Muscle layer of colon (tissue), 2 donors: ENCODE measurements at regions not wholly inside any gene's neighbourhood (a gene's known extent, or its start where the extent isn't known, plus 50 kb on each side); places are given as distances from the start of the nearest gene placed in this dataset.

ENCODE experiments used
- H3K27ac ChIP-seq: one replicate; pipeline ENCODE4 v1.7.0; 2013; ENCODE audit warnings: low read depth, mild to moderate bottlenecking, low read length, moderate library complexity
- H3K27me3 ChIP-seq, 2 donors: one replicate each; pipeline ENCODE4 v1.7.0; 2013; ENCODE audit warnings: low read length in 2 of 2, mild to moderate bottlenecking in 2 of 2; ENCODE audit not compliant: insufficient read depth in 2 of 2, control insufficient read depth in 1 of 2
- H3K36me3 ChIP-seq: one replicate; pipeline ENCODE4 v1.7.0; 2013; ENCODE audit warnings: mild to moderate bottlenecking, low read length; ENCODE audit not compliant: insufficient read depth
- H3K4me1 ChIP-seq: one replicate; pipeline ENCODE4 v1.7.0; 2013; ENCODE audit warnings: mild to moderate bottlenecking, low read length; ENCODE audit not compliant: insufficient read depth
- H3K4me3 ChIP-seq, 2 donors: one replicate each; pipeline ENCODE4 v1.7.0; 2013; ENCODE audit warnings: low read length in 2 of 2, low read depth in 1 of 2, mild to moderate bottlenecking in 1 of 2, moderate library complexity in 1 of 2
- H3K9ac ChIP-seq: one replicate; pipeline ENCODE4 v1.7.0; 2013; ENCODE audit warnings: low read length
- H3K9me3 ChIP-seq: one replicate; pipeline ENCODE4 v1.7.0; 2013; ENCODE audit warnings: mild to moderate bottlenecking, low read length
- donor health status: abdominal sarcoma.
- donor health status: Adenocarcinoma of cecum.

DNA sequence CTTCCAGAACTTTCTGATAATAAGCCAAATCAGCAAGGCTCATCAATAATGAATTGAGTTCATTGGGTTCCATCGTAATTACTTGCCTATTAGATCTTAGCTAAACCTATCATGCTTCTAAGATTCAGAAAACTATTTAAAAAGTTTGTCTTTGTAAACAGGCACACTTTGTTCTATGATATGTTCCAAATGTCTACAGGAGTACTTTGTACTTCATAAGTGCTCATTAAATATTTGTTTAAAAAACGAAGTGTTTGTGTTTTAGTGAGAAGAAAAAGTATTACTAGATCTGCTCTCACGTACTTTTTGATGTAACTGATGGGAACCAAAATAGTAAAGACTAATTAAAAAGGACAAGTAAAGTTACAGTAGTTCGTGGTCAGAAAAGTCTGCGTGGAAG is 172.8 kb upstream of the FLRT2 start:
- H3K27ac ChIP-seq: no peak overlapping the region
- no peaks in the 10 kb centered on the region for H3K9me3 ChIP-seq
- H3K36me3 ChIP-seq: no peaks in the 10 kb centered on the region
- H3K4me1 ChIP-seq: no peaks in the 10 kb centered on the region
- H3K9ac ChIP-seq: no peak overlapping the region
- no peak overlapping the region for H3K4me3 ChIP-seq
- no peaks in the 10 kb centered on the region for H3K27me3 ChIP-seq

DNA sequence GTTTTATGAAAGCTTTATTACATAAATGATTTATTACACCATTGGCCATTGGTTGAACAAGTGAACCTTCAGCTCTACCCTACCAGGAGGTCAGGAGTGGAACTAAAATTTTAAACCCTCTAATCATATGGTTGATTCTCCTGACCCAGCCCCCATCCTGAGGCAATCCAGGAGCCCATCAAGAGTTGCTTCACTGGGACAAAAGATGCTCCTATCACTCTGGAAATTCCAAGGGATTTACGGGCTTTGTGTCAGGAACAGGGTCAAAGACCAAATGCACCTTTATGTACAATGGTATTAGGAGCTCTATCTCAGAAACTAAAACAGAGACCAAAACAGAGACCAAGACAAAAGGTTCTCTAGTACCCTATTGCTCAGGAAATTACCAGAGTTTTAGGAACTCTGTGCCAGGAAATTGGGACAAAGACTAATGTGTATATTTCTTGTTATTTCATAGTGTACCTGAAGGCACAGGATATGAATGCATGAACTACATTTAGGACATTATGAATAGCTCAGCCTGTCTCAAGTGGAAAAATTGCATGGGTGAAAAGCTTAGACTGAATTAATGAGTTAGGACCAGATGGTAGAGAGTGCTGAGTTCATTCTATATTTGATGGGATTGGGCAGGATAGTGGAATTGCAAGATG is 171.7 kb upstream of the FLRT2 start:
- no peaks in the 10 kb centered on the region for H3K4me1 ChIP-seq
- no peak overlapping the region for H3K4me3 ChIP-seq
- H3K27me3 ChIP-seq: no peaks in the 10 kb centered on the region
- no peaks in the 10 kb centered on the region for H3K9me3 ChIP-seq
- H3K9ac ChIP-seq: no peak overlapping the region
- H3K36me3 ChIP-seq: no peaks in the 10 kb centered on the region
- no peak overlapping the region for H3K27ac ChIP-seq

DNA sequence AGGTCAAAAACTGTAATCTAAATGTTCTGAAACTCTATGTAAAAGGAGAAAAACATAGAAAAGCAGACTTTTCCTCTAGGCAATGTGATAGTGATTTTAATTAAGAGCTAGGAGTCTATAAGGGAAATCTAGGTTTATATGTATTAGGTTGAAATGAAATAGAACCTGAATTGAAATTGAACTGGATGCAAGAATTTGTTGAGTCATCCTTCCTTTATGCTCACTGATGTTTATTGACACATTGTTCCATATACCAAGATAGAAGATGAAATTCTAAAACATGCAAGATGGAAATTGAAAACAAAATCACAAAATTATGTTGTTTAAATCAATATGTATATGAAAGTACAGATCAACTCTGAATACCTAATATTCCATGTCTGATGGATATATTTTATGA is 170.4 kb upstream of the FLRT2 start:
- Histone ChIP-seq H3K9me3 (no peaks in the 10 kb centered on the region), H3K4me1 (no peaks in the 10 kb centered on the region), H3K9ac (no peak overlapping the region), H3K36me3 (no peaks in the 10 kb centered on the region), H3K27ac (no peak overlapping the region), H3K4me3 (no peak overlapping the region), H3K27me3 (no peaks in the 10 kb centered on the region)

DNA sequence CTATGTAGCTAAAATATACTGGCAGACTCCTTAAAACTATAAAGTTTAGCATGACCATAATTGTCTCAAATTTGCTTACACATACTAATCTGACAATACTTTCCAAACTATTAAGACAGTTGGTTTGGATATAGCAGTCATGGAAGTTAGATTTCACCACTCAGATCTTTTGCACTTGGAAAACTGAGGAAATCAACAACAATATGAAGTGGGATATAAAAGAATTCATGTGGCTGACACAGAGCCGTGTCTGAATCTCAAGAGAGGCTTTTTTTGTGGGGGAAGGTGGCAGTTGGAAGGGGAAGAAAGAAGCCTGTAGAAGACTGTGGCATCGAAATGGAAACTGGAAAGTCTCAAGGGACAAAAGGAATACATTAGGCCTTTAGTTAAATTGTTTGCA is 166.6 kb upstream of the FLRT2 start:
- no peaks in the 10 kb centered on the region for H3K36me3 ChIP-seq
- H3K4me3 ChIP-seq: no peak overlapping the region
- H3K9me3 ChIP-seq: no peaks in the 10 kb centered on the region
- no peak overlapping the region for H3K27ac ChIP-seq
- H3K9ac ChIP-seq: no peak overlapping the region
- H3K27me3 ChIP-seq: no peaks in the 10 kb centered on the region
- H3K4me1 ChIP-seq: no peaks in the 10 kb centered on the region

DNA sequence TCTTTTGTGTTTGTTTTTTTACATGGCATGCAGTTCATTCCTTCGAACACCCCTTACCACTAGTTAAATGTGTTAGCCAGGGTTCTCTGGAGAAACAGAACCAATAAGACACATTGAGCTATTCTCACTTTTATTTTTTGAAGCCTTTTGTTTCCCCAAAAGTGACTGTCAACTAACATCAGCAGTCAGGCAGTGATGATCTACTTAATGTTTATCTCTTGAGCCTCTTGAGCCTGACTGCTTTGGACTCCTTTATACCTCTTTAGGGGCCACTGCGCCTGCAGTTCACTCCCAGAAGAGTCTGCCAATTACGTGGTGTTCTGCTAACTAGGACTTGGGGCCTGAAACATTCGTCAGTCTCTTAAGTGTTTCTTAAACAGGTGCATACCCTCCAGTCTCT is 163.7 kb upstream of the FLRT2 start:
- Histone ChIP-seq H3K9me3 (no peaks in the 10 kb centered on the region), H3K9ac (no peak overlapping the region), H3K4me1 (no peaks in the 10 kb centered on the region)

DNA sequence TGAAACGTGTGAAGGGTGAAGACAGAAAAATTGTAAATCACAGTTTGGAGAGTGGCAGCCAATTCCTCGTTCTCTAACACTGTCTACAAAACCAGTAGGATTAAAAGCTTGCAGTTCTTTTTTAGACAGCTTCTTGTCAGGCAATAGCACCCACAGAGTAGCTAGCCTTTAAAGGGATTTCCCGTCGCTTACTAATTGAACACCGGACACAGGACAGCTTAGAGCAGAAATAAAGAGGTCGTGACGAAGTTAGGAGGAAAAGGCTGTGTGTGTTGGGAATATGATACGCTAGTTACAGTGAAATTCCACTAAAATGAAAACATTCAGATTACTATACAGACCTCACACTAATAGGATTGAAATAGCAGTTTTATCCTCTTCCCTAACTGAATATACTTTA is 149.1 kb upstream of the FLRT2 start:
- Histone ChIP-seq H3K4me3 (no peak overlapping the region), H3K27ac (no peak overlapping the region), H3K36me3 (no peaks in the 10 kb centered on the region), H3K27me3 (no peaks in the 10 kb centered on the region), H3K9ac (no peak overlapping the region), H3K4me1 (no peaks in the 10 kb centered on the region), H3K9me3 (no peaks in the 10 kb centered on the region)

More for the DNA sequence above, 163.7 kb upstream of the FLRT2 start:
- Histone ChIP-seq H3K27ac (no peak overlapping the region), H3K36me3 (no peaks in the 10 kb centered on the region), H3K27me3 (no peaks in the 10 kb centered on the region), H3K4me3 (no peak overlapping the region)

DNA sequence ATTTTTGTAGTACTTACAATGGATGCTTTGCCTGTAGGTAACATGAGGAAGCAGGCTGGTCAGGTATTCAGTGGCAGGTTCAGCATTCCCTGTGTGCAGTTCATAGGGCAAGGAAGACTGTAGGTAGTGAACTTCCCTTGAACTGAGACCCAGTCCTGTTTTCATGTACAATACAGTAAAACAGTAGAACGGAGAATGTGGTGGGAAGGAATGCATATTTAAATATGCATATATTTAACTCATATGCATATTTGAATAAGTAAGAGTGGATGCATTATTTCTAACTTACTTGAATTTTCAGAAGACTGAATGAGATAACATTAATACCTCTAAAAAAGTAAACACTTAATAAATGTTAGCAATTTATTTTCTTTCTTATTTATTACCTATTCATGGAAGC is 147.6 kb upstream of the FLRT2 start:
- no peak overlapping the region for H3K9ac ChIP-seq
- H3K4me1 ChIP-seq: no peaks in the 10 kb centered on the region
- H3K36me3 ChIP-seq: no peaks in the 10 kb centered on the region
- H3K9me3 ChIP-seq: no peaks in the 10 kb centered on the region
- no peak overlapping the region for H3K4me3 ChIP-seq
- H3K27ac ChIP-seq: no peak overlapping the region
- H3K27me3 ChIP-seq: no peaks in the 10 kb centered on the region

DNA sequence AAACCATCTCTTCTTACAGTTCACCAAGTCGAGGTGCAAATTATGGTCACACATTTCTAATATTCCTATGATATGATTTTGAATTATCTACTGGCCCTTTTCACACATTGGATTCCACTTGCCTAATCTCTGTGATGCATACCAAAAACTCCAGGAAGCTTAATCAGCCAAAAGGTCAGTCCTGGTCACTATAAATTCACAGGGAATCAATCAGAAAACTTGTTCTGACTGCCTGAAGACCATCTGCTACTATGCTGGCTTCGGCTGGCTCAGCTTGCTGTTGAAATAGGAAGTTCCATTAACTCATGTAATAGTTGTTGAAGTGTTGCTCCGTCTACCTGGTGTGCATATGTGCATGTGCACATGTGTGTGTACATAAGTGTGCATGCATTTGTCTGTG is 142.8 kb upstream of the FLRT2 start:
- Histone ChIP-seq H3K36me3 (no peaks in the 10 kb centered on the region), H3K9ac (no peak overlapping the region), H3K4me3 (no peak overlapping the region), H3K27ac (no peak overlapping the region), H3K4me1 (no peaks in the 10 kb centered on the region), H3K27me3 (no peaks in the 10 kb centered on the region), H3K9me3 (no peaks in the 10 kb centered on the region)

DNA sequence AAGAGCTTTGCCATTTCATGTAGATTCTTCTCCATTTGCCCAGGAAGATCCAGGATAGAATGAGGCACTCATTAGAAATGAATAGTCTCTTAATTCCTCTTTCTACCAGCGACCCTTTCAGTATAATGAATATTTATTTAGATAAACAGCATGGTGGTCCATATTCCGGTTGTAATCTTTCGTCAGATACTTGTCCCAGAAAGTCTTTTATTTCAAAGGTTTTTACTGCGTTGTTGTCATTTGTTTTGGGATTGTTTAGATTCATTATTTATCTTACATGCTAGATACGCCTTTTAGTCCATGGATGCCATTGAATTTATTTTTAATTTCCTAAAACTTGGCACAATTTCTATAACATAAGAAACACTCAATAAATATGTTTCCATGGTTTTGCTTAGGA is 139.7 kb upstream of the FLRT2 start:
- H3K9me3 ChIP-seq: no peaks in the 10 kb centered on the region
- H3K4me1 ChIP-seq: no peaks in the 10 kb centered on the region
- no peak overlapping the region for H3K4me3 ChIP-seq
- H3K36me3 ChIP-seq: no peaks in the 10 kb centered on the region
- H3K27me3 ChIP-seq: no peaks in the 10 kb centered on the region
- H3K9ac ChIP-seq: no peak overlapping the region
- no peak overlapping the region for H3K27ac ChIP-seq

DNA sequence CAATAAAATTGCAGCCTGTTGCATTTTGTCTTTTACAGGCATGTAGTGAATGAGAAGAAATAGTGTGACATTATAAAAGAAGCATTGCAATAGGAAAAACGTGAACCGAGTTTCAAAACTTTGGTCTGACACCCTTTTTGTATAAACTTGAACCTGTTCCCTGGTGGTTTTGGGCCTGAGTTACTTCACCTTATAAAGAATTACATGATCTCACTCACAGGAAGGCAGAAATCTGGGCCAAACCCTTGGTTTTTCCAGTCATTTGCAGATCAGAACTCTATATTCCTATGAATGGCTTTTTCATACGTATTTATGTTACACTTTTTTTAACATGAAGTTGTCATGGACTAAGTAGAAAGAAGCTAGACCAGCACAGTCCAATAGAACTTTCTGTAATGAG is 138.5 kb upstream of the FLRT2 start:
- H3K4me1 ChIP-seq: no peaks in the 10 kb centered on the region
- no peak overlapping the region for H3K27ac ChIP-seq
- no peak overlapping the region for H3K4me3 ChIP-seq
- no peaks in the 10 kb centered on the region for H3K9me3 ChIP-seq
- H3K9ac ChIP-seq: no peak overlapping the region
- no peaks in the 10 kb centered on the region for H3K27me3 ChIP-seq
- no peaks in the 10 kb centered on the region for H3K36me3 ChIP-seq

DNA sequence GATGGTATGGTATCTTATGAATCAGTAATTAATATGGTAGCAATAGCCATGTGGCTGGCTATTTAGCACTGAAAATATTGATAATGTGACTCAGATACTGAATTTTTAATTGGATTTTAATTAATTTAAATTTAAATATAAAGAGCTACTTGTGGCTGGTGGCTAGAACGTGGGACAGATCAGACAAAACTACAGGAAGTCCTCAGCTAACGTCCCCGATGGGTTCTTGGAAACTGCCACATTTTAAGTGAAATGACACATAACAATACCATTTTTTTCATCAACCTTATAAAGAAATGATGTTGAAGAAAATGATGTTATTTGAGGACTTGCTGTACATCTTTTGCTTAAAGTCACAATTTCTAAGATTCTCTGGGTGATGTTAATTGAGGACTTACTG is 138.1 kb upstream of the FLRT2 start:
- Histone ChIP-seq H3K4me3 (no peak overlapping the region), H3K27ac (no peak overlapping the region), H3K4me1 (no peaks in the 10 kb centered on the region), H3K36me3 (no peaks in the 10 kb centered on the region), H3K9me3 (no peaks in the 10 kb centered on the region), H3K9ac (no peak overlapping the region), H3K27me3 (no peaks in the 10 kb centered on the region)

DNA sequence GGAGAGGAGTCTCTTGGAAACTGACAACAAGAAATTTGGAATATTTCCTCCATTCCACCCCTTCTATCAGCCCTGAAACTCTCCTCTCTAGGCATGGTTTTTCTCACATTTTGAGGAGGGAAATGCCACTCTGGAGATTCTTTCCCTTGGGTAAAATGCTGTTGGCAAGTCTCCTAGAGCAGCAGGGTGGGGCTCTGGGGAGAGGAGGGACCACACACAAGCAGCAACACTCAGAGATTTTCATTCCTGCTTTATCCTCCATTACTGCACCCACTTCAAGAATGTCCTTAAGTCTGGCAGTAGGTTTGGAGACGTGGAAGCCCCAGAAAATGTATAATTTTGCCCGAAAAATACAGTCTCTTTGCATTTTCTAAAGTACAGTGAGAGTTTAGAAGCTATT is 130.8 kb upstream of the FLRT2 start:
- Histone ChIP-seq H3K36me3 (no peaks in the 10 kb centered on the region), H3K4me3 (no peak overlapping the region), H3K27ac (no peak overlapping the region), H3K9ac (no peak overlapping the region), H3K27me3 (no peaks in the 10 kb centered on the region), H3K4me1 (no peaks in the 10 kb centered on the region), H3K9me3 (no peaks in the 10 kb centered on the region)
